GM06990 (cell line): ENCODE measurements at regions not wholly inside any gene's neighbourhood (a gene's known extent, or its start where the extent isn't known, plus 50 kb on each side); places are given as distances from the start of the nearest gene placed in this dataset.

ENCODE experiments used
- DNase-seq: peaks from one replicate; pipeline ENCODE4 v3.0.0-alpha.2; 2011; ENCODE audit not compliant: insufficient read length; ENCODE audit errors: extremely low read depth
- H3K27me3 ChIP-seq: replicated peaks from 2 replicates; pipeline ENCODE4 v1.6.0; 2011; ENCODE audit warnings: low read length; ENCODE audit not compliant: control insufficient read depth, insufficient read depth
- H3K36me3 ChIP-seq: 2 replicates; pipeline ENCODE4 v1.5.1; 2011; ENCODE audit warnings: low read length; ENCODE audit not compliant: control insufficient read depth, insufficient read depth
- H3K4me3 ChIP-seq: replicated peaks from 2 replicates; pipeline ENCODE4 v1.5.1; 2011; ENCODE audit warnings: low read depth, mild to moderate bottlenecking, control low read depth, low read length
- CTCF ChIP-seq: IDR thresholded peaks from 2 replicates; pipeline ENCODE4 v1.5.1; 2011; ENCODE audit warnings: low read length, control low read depth, mild to moderate bottlenecking, inconsistent platforms; ENCODE audit not compliant: insufficient read depth, poor library complexity, severe bottlenecking

GRCh38 chr15:98562331-98562937 is 85.9 kb upstream of the IGF1R start:
- Histone ChIP-seq H3K36me3 (no peaks in the 10 kb centered on the region), H3K27me3 (peaks cover 1% of the 10 kb centered on the region; the same call in 1 of the 2 replicates), H3K4me3 (no peak overlapping the region)
- TF ChIP-seq CTCF: no peak
- DNase-seq: no peak

- H3K36me3 ChIP-seq: no peaks in the 10 kb centered on the region
- no peak overlapping the region for H3K4me3 ChIP-seq
- peaks cover under 1% of the 10 kb centered on the region; the same call in 1 of the 2 replicates for H3K27me3 ChIP-seq
- no peak for DNase-seq
- TF ChIP-seq CTCF: no peak
These were observed 82.8 kb upstream of the IGF1R start for GRCh38 chr15:98565566-98565965.

- Histone ChIP-seq H3K27me3 (no peaks in the 10 kb centered on the region; the same call in 1 of the 2 replicates), H3K4me3 (no peak overlapping the region), H3K36me3 (no peaks in the 10 kb centered on the region)
- no peak for TF ChIP-seq CTCF
- no peak for DNase-seq
These were observed 80.4 kb upstream of the IGF1R start for GRCh38 chr15:98567951-98568350.

DNA sequence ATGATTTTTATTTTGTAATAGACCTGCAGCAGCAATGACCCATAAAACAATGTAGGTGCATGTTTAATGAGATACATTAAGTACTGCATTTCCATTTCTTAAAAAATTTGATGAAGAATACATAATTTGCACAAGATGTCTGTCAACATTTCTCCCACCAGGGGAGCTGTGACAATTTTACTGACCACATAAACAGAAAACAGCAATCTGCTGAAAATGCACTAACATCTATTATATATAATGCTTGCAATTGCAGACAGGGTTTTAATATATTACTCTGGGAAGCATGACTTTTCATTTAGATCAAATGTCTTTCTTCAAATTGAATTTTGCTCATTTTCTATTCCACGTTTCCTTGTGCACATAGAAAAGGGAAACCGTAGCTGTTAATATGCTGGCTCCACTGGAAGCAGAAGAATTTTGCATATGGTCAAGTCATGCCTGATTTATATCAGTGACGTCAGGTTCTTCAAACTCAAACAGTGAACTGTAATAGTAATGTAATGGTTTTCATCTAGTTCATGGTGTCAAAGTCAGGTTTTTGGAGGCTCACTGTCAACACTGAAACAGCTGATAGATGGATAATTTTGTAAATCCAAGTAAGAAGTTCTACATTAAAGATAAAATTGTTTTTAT is 79.8 kb upstream of the IGF1R start:
- H3K4me3 ChIP-seq: no peak overlapping the region
- TF ChIP-seq CTCF: peak; percentile 15
- no peaks in the 10 kb centered on the region for H3K36me3 ChIP-seq
- H3K27me3 ChIP-seq: no peaks in the 10 kb centered on the region; the same call in 1 of the 2 replicates
- no peak for DNase-seq

DNA sequence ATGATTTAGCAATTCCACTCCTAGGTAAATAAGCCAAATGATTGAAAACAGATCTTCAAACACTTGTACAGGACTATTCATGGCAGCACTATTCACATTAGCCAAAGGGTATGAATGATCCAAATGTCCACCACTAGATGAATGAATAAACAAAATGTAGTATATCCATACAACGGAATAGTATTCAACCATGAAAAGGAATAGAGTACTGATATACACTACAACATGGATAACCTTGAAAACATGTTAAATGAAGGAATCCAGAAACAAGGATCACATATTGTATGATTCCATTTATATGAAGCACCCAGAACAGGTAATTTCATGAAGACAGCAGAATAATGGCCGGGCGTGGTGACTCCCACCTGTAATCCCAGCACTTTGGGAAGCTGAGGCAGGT is 78.2 kb upstream of the IGF1R start:
- no peak for TF ChIP-seq CTCF
- Histone ChIP-seq H3K4me3 (no peak overlapping the region), H3K27me3 (no peaks in the 10 kb centered on the region), H3K36me3 (no peaks in the 10 kb centered on the region)
- no peak for DNase-seq

GRCh38 chr15:98580572-98580971 is 67.8 kb upstream of the IGF1R start:
- no peaks in the 10 kb centered on the region for H3K36me3 ChIP-seq
- no peaks in the 10 kb centered on the region for H3K27me3 ChIP-seq
- no peak for DNase-seq
- no peak for TF ChIP-seq CTCF
- no peak overlapping the region for H3K4me3 ChIP-seq
